Neural progenitor cell (in vitro differentiated cells): ENCODE measurements at regions not wholly inside any gene's neighbourhood (a gene's known extent, or its start where the extent isn't known, plus 50 kb on each side); places are given as distances from the start of the nearest gene placed in this dataset.

Source experiments
- CTCF ChIP-seq: fragments of 200-600 bp; sonication (generic); IDR thresholded peaks from 2 replicates; pipeline ENCODE4 v1.5.1; 2017; ENCODE audit warnings: antibody characterized with exemption, mild to moderate bottlenecking
- EZH2phosphoT487 ChIP-seq: fragments of 200-600 bp; sonication (generic); IDR thresholded peaks from 2 replicates; pipeline ENCODE4 v1.6.1; 2017; ENCODE audit warnings: antibody characterized with exemption

DNA sequence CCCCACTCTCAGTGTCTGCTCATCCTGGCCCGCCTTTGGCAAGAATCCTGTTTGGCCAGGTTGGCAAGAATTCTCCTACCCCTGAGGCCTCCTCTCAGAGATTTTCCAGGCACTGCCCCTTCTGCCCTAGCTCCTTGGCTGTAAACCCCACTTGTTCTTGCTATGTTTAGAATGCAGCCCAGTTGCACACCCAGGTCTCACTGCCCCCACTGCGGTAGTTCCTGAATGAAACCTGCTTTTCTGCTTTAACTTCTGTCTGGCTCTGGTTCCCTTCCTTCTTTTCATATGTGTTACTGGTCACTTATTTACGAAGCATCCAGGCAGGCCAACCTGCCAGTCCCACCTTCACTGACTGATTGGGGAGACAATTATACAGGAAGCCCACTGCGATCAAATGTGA is 576.9 kb downstream of the GLRX3 start:
- no peak for TF ChIP-seq CTCF
- TF ChIP-seq EZH2phosphoT487 = no peak
